Endothelial cell of umbilical vein (primary cell): ENCODE measurements at regions not wholly inside any gene's neighbourhood (a gene's known extent, or its start where the extent isn't known, plus 50 kb on each side); places are given as distances from the start of the nearest gene placed in this dataset.

ENCODE experiments used
- BruUV-seq: library from RNA; stranded (reverse); fragments of 400-500 nt; replicated peaks from 2 replicates; lab custom pipeline; 2021; lab: Mats Ljungman, UMichigan
- CTCF ChIA-PET: fragments of 300-600, 350-600 bp; sonication (Branson Sonifier 250); formaldehyde crosslinking; loops from one replicate; lab custom pipeline; 2021; ENCODE audit warnings: antibody characterized with exemption, inconsistent platforms; lab: Charles Lee
- POLR2A ChIA-PET: fragments of 300-600, 350-600 bp; sonication (Branson Sonifier 250); formaldehyde crosslinking; loops from one replicate; lab custom pipeline; 2021; ENCODE audit warnings: antibody characterized with exemption, inconsistent platforms; lab: Charles Lee
- DNase-seq: peaks from one replicate; pipeline ENCODE4 v3.0.0-alpha.2; 2011; ENCODE audit warnings: low read depth, low spot score
- FAIRE-seq: peaks from 2 replicates; lab custom pipeline; 2011; peaks lifted over from hg19 to GRCh38; lab: Jason Lieb, UNC
- H2AFZ ChIP-seq: 2 replicates; pipeline ENCODE4 v1.6.0; 2012; ENCODE audit warnings: low read depth, low read length, control low read depth, inconsistent platforms
- H3K27ac ChIP-seq: 2 replicates; pipeline ENCODE4 v1.5.1; 2011; ENCODE audit warnings: low read depth, mild to moderate bottlenecking, control low read depth, low read length, moderate library complexity; ENCODE audit not compliant: insufficient read depth
- H3K27me3 ChIP-seq, 2 experiments: 2 replicates each; pipeline versions ENCODE4 v1.6.0 to v1.6.1; 2011; ENCODE audit warnings: low read length in 2 of 2, mixed read lengths in 1 of 2; ENCODE audit not compliant: control insufficient read depth in 2 of 2, insufficient read depth in 2 of 2
- H3K36me3 ChIP-seq, 2 experiments: 2 replicates in 1 of 2; 3 replicates in 1 of 2; pipeline ENCODE4 v1.5.1; 2011; ENCODE audit warnings: low read length in 2 of 2, mild to moderate bottlenecking in 1 of 2, moderate library complexity in 1 of 2; ENCODE audit not compliant: control insufficient read depth in 2 of 2, insufficient read depth in 2 of 2; ENCODE audit errors: extremely low read depth in 1 of 2
- H3K4me1 ChIP-seq: 3 replicates; pipeline ENCODE4 v1.5.1; 2011; ENCODE audit warnings: mild to moderate bottlenecking, low read length; ENCODE audit not compliant: control insufficient read depth, insufficient read depth; ENCODE audit errors: extremely low read depth
- H3K4me2 ChIP-seq: 2 replicates; pipeline ENCODE4 v1.6.1; 2011; ENCODE audit warnings: low read length, control low read depth, mixed read lengths; ENCODE audit not compliant: insufficient read depth
- H3K4me3 ChIP-seq, 3 experiments: fragments of 200-600 bp in 1 of 3; sonication (generic), shearing (Covaris generic) in 1 of 3; replicated peaks in 1 of 3; 2 replicates each; pipeline ENCODE4 v1.5.1; 2011 to 2016; ENCODE audit warnings: control low read depth in 3 of 3, low read length in 3 of 3, mild to moderate bottlenecking in 2 of 3, inconsistent platforms in 1 of 3, low read depth in 1 of 3, moderate library complexity in 1 of 3; ENCODE audit not compliant: insufficient read depth in 1 of 3
- H3K79me2 ChIP-seq: 2 replicates; pipeline ENCODE4 v1.6.0; 2012; ENCODE audit warnings: low read length, inconsistent platforms; ENCODE audit not compliant: control insufficient read depth, insufficient read depth
- H3K9ac ChIP-seq: replicated peaks from 2 replicates; pipeline ENCODE3; 2011; ENCODE audit warnings: low read length, control low read depth; ENCODE audit not compliant: insufficient read depth; ENCODE audit errors: extremely low read depth
- H3K9me1 ChIP-seq: replicated peaks from 3 replicates; pipeline ENCODE4 v1.6.0; 2011; ENCODE audit warnings: mild to moderate bottlenecking, low read length; ENCODE audit not compliant: control insufficient read depth, insufficient read depth; ENCODE audit errors: extremely low read depth
- H3K9me3 ChIP-seq: replicated peaks from 2 replicates; pipeline ENCODE4 v1.5.1; 2012; ENCODE audit warnings: low read length, inconsistent platforms; ENCODE audit not compliant: control insufficient read depth, insufficient read depth
- H4K20me1 ChIP-seq: replicated peaks from 2 replicates; pipeline ENCODE3; 2011; ENCODE audit warnings: mild to moderate bottlenecking, low read length; ENCODE audit not compliant: control insufficient read depth, insufficient read depth; ENCODE audit errors: extremely low read depth
- CTCF ChIP-seq, 2 donors: IDR thresholded peaks; 1 replicate in 1 of 2; 2 replicates in 1 of 2; pipeline ENCODE4 v1.5.1; 2011; ENCODE audit warnings: low read length in 2 of 2, mild to moderate bottlenecking in 2 of 2, moderate library complexity in 2 of 2, control low read depth in 1 of 2, inconsistent platforms in 1 of 2, low read depth in 1 of 2; ENCODE audit not compliant: insufficient read depth in 1 of 2; ENCODE audit errors: extremely low read depth in 1 of 2
- EZH2 ChIP-seq: IDR thresholded peaks from 2 replicates; pipeline ENCODE4 v1.6.1; 2012; ENCODE audit warnings: borderline replicate concordance, low read depth, mild to moderate bottlenecking, moderate library complexity, low read length, inconsistent platforms; ENCODE audit not compliant: severe bottlenecking
- FOS ChIP-seq: IDR thresholded peaks from 2 replicates; pipeline ENCODE4 v1.6.1; 2011; ENCODE audit warnings: mild to moderate bottlenecking, low read length, moderate library complexity, borderline replicate concordance; ENCODE audit not compliant: insufficient read depth
- GATA2 ChIP-seq: IDR thresholded peaks from 2 replicates; pipeline ENCODE4 v1.7.0; 2011; ENCODE audit warnings: low read depth, mild to moderate bottlenecking, moderate library complexity, mixed read lengths, low read length; ENCODE audit not compliant: insufficient read length, insufficient read depth
- JUN ChIP-seq: IDR thresholded peaks from 2 replicates; pipeline ENCODE4 v1.6.1; 2011; ENCODE audit warnings: borderline replicate concordance, low read depth; ENCODE audit not compliant: insufficient read length, insufficient read depth
- MAX ChIP-seq: IDR thresholded peaks from 2 replicates; pipeline ENCODE4 v1.6.1; 2011; ENCODE audit not compliant: insufficient read depth, insufficient read length
- MYC ChIP-seq: IDR thresholded peaks from one replicate; pipeline ENCODE4 v1.6.1; 2011; ENCODE audit warnings: mild to moderate bottlenecking, low read depth, low read length
- POLR2A ChIP-seq: IDR thresholded peaks from 2 replicates; pipeline ENCODE4 v1.6.1; 2012; ENCODE audit warnings: low read depth, mild to moderate bottlenecking, control low read depth, low read length
- POLR2AphosphoS5 ChIP-seq: IDR thresholded peaks from 2 replicates; pipeline ENCODE4 v1.6.1; 2012; ENCODE audit warnings: low read depth, mild to moderate bottlenecking, control low read depth, low read length, moderate library complexity; ENCODE audit not compliant: insufficient read depth
- dilution Hi-C: fragments of 300-500 bp; cut with MboI; formaldehyde crosslinking; loops from one replicate; pipeline ENCODE4 v1.15.0; 2019; ENCODE audit warnings: low sequenced_read_pairs; ENCODE audit not compliant: extremely low pct_ligation_motif_present
- intact Hi-C: fragments of 100-400 bp; cut with micrococcal nuclease; formaldehyde crosslinking; loops from one replicate; pipeline ENCODE4 v1.10.0; 2022

- ChIA-PET CTCF (no interaction called here), POLR2A (no interaction called here)
- H2AFZ ChIP-seq, result no peak overlapping the region
Measured at GRCh38 chr4:103289186-103289585, 91.0 kb upstream of the CENPE start.

More at GRCh38 chr4:103289186-103289585, 91.0 kb upstream of the CENPE start:
- Histone ChIP-seq H3K9me1 (no peaks in the 10 kb centered on the region), H3K27ac (no peak overlapping the region), H3K4me3 (no peak overlapping the region), H4K20me1 (no peaks in the 10 kb centered on the region), H3K4me1 (no peaks in the 10 kb centered on the region), H3K36me3 (no peaks in the 10 kb centered on the region), H3K4me2 (no peak overlapping the region), H3K9ac (no peak overlapping the region), H3K27me3 (no peaks in the 10 kb centered on the region), H3K9me3 (no peaks in the 10 kb centered on the region), H3K79me2 (no peaks in the 10 kb centered on the region)
- no peak for TF ChIP-seq POLR2AphosphoS5
- no peak for TF ChIP-seq FOS
- TF ChIP-seq MAX, result no peak
- no peak for TF ChIP-seq GATA2
- TF ChIP-seq CTCF (IDR thresholded peaks at IDR 0.05; ENCODE audit: extremely low read depth in 1 of 2, insufficient read depth in 1 of 2, low read depth in 1 of 2, low read length in 2 of 2), result no peak
- no peak for TF ChIP-seq JUN
- TF ChIP-seq EZH2, result no peak
- no peak for TF ChIP-seq POLR2A
- no peak for TF ChIP-seq MYC
- intact Hi-C loops, result no loop called here
- no TSS peak for BruUV-seq
- no peak for DNase-seq
- FAIRE-seq, result no peak
- dilution Hi-C loops, result no loop called here
